Right lobe of liver (tissue), 6 donors: ENCODE measurements at regions not wholly inside any gene's neighbourhood (a gene's known extent, or its start where the extent isn't known, plus 50 kb on each side); places are given as distances from the start of the nearest gene placed in this dataset.

Experiments
- ATAC-seq, 4 donors: fragments of 200-7000 bp; cut with Tn5 transposase; one replicate each; pipeline ENCODE4 v1.9.1; 2020; ENCODE audit warnings: mild to moderate bottlenecking in 4 of 4, moderate library complexity in 4 of 4
- DNase-seq, 3 donors: peaks; one replicate each; pipeline ENCODE4 v3.0.0-alpha.2; 2020
- H3K27ac ChIP-seq, 3 donors: fragments of 200-600 bp; one replicate each; pipeline ENCODE4 v1.8.0; 2022
- H3K27me3 ChIP-seq, 2 donors: fragments of 200-600 bp; one replicate each; pipeline ENCODE4 v1.8.0; 2022
- H3K36me3 ChIP-seq, 4 donors: fragments of 200-600 bp; sonication (generic) in 1 of 4; one replicate each; pipeline versions ENCODE4 v1.5.1 to v1.8.0; 2017 to 2022; ENCODE audit warnings: control low read depth in 1 of 4
- H3K4me1 ChIP-seq, 4 donors: fragments of 200-600 bp; sonication (generic) in 1 of 4; one replicate each; pipeline versions ENCODE4 v1.5.1 to v1.8.0; 2017 to 2022; ENCODE audit warnings: control low read depth in 1 of 4
- H3K4me3 ChIP-seq, 3 donors: fragments of 200-600 bp; one replicate each; pipeline ENCODE4 v1.8.0; 2022
- H3K9me3 ChIP-seq, 4 donors: fragments of 200-600 bp; sonication (generic) in 1 of 4; one replicate each; pipeline versions ENCODE4 v1.5.1 to v1.8.0; 2017 to 2022; ENCODE audit warnings: control low read depth in 1 of 4
- POLR2A ChIP-seq: fragments of 450-650 bp; IDR thresholded peaks from one replicate; pipeline ENCODE4 v1.6.1; 2017; ENCODE audit warnings: antibody characterized with exemption, mild to moderate bottlenecking
- WGBS: methylation state at CpG from one replicate; pipeline ENCODE4 v1.1.6; 2018; ENCODE audit warnings: low coverage, low lambda C conversion rate; ENCODE audit not compliant: insufficient coverage; ENCODE audit errors: missing lambda C conversion rate; 5-methylcytosine and 5-hydroxymethylcytosine counted together
- intact Hi-C, 2 donors: fragments of 100-400 bp; cut with DNase I; formaldehyde crosslinking; loops; one replicate each; pipeline versions ENCODE4 v1.11.2 to v1.14.1; 2022
- TF ChIP-seq, protein P1 (sequence below), 4 donors: fragments of 200-600 bp in 3 of 4; fragments of 450-650 bp in 1 of 4; IDR thresholded peaks; one replicate each; pipeline versions ENCODE4 v1.5.1 to v1.8.0; 2016 to 2022; ENCODE audit warnings: antibody characterized with exemption in 4 of 4, mild to moderate bottlenecking in 2 of 4
- donor health status: DM: no; HTN: yes; CAD: no.
- donor health status: DM: no; HTN: no; CAD: no.
- donor health status: DM: no; HTN: no; CAD: no.
- donor health status: DM: no; HTN: yes; CAD: no.
- donor health status: DM: no; HTN: yes; CAD: no.

DNA sequence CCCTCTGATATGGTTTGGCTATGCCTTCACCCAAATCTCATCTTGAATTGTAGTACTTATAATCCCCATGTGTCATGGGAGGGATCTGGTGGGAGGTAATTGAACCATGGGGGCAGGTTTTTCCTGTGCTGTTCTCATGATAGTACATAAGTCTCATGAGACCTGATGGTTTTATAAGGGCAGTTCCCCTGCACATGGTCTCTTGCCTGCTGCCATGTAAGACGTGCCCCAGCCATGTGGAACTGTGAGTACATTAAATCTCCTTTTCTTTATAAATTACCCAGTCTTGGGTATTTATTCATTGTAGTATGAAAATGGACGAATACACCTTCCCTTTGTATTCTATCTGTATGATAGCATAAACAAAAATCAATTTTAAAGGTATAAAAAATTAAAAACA is 333.4 kb upstream of the FBXO33 start:
- H3K4me1 ChIP-seq, result no peaks in the 10 kb centered on the region
- no peak overlapping the region for H3K4me3 ChIP-seq
- ATAC-seq, result no peak
- H3K9me3 ChIP-seq, result no peaks in the 10 kb centered on the region
- H3K27me3 ChIP-seq, result no peaks in the 10 kb centered on the region
- no peak overlapping the region for H3K27ac ChIP-seq
- 37% methylated on average over 2 of the region's 2 CpGs for WGBS
- H3K36me3 ChIP-seq, result no peaks in the 10 kb centered on the region
- DNase-seq, result no peak
- intact Hi-C loops, result no loop called here
- TF ChIP-seq POLR2A, result no peak
- TF ChIP-seq, protein P1, sequence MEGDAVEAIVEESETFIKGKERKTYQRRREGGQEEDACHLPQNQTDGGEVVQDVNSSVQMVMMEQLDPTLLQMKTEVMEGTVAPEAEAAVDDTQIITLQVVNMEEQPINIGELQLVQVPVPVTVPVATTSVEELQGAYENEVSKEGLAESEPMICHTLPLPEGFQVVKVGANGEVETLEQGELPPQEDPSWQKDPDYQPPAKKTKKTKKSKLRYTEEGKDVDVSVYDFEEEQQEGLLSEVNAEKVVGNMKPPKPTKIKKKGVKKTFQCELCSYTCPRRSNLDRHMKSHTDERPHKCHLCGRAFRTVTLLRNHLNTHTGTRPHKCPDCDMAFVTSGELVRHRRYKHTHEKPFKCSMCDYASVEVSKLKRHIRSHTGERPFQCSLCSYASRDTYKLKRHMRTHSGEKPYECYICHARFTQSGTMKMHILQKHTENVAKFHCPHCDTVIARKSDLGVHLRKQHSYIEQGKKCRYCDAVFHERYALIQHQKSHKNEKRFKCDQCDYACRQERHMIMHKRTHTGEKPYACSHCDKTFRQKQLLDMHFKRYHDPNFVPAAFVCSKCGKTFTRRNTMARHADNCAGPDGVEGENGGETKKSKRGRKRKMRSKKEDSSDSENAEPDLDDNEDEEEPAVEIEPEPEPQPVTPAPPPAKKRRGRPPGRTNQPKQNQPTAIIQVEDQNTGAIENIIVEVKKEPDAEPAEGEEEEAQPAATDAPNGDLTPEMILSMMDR (IDR thresholded peaks at IDR 0.05), result no peak

DNA sequence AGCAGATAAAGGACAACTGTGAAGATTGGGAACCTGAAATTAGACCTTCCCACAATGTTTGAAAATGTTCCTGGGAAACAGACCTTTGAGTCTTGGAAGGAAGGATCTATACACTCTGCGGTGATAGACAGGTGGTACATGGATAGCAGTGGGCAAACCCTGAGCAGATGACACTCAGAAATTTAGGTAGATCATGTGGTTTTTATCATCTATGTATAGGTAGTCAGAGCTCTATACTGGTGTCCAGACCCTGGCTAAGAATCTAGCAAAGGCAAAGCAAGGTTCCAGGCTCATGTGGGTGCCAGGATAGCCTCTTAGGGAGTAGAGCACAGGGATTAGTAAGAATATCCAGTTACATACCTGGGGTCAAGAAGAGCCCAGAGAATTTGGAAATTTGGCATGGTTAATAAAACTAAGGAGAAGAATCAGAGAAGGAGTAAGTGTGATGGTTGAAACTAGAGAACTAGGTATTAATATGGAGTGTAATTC is 331.2 kb upstream of the FBXO33 start:
- TF ChIP-seq POLR2A, result no peak
- TF ChIP-seq, protein P1 (IDR thresholded peaks at IDR 0.05), result no peak
- intact Hi-C loops, result no loop called here

DNA sequence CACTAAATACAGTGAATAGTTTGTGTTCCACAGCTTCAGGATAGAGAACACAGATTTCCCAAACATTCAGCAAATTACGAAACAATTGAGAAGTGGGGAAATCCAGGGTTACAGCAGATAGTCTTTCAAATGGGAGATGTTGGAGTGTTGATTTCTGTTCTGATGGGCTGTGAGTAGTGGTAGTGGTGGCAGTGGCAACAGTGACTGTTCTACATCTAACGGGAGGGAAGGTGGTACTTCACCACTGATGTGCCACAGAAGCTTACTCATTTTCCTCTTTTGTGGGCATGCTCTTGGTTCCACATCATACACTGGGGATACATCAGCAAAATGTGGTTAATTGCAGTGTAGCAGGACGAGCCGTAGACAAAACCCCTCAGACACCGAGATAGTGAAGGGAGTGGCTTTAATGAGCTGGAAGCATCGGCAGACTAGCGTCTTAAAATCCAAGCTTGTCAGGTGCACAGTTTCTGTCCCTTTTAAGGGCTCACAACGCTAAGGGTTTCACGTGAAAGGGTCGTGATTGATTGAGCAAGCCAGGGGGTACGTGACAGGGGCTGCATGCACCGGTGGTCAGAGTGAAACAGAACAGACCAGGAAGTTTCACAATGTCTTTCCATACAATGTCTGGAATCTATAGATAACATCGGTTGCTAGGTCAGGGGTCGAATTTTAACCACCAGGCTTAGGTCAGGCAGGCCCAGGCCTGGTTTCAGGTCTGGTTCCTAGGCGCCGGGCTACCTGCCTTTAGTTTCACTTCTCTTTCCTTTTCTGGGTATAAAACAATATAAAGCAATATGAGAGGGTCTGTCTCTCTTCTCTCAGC is 330.6 kb upstream of the FBXO33 start:
- intact Hi-C loops, result no loop called here
- Histone ChIP-seq H3K9me3 (no peaks in the 10 kb centered on the region), H3K4me1 (no peaks in the 10 kb centered on the region), H3K4me3 (no peak overlapping the region), H3K27me3 (no peaks in the 10 kb centered on the region), H3K36me3 (no peaks in the 10 kb centered on the region), H3K27ac (no peak overlapping the region)
- DNase-seq (no peak), ATAC-seq (peak in 1 of 4 donors; percentile 30)
- TF ChIP-seq POLR2A, result no peak
- TF ChIP-seq, protein P1 (IDR thresholded peaks at IDR 0.05), result no peak
- 45% methylated on average over 12 of the region's 16 CpGs for WGBS

More for the DNA sequence above, 331.2 kb upstream of the FBXO33 start:
- DNase-seq (no peak), ATAC-seq (no peak)
- H3K27ac ChIP-seq, result no peak overlapping the region
- H3K27me3 ChIP-seq, result no peaks in the 10 kb centered on the region
- H3K4me1 ChIP-seq, result no peaks in the 10 kb centered on the region
- WGBS, result 100% methylated on average over 1 of the region's 1 CpG
- H3K9me3 ChIP-seq, result no peaks in the 10 kb centered on the region
- H3K36me3 ChIP-seq, result no peaks in the 10 kb centered on the region
- H3K4me3 ChIP-seq, result no peak overlapping the region

DNA sequence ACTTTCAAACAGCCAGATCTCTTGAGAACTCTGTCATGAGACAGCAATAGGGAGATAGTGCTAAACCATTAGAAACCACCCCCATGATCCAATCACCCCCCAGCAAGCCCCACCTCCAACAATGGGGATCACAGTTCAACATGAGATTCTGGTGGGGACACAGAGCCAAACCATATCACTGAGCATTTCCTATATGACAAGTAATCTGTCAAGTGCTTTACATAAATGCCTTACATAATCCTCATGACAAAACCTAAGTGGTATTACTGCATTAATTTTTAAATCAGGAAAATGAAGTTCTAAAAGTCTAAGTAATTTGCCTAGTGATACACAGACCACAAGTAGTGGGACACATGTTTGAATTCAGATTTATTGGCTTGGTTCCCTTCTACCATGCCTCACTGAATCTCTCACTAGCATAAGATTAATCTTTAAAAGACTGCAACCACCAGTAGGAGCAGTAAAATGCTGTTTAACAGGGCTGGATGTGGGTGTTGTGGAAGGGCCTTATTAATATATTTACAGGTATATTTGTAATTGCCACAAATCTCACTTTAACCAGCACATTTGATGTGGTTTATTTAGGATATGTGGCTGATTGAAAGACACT is 323.1 kb upstream of the FBXO33 start:
- no peak for TF ChIP-seq POLR2A
- TF ChIP-seq, protein P1 (IDR thresholded peaks at IDR 0.05), result no peak
- no peaks in the 10 kb centered on the region for H3K4me1 ChIP-seq
- H3K36me3 ChIP-seq, result no peaks in the 10 kb centered on the region
- no peak for ATAC-seq
- H3K27me3 ChIP-seq, result peaks cover 0 to 4% of the 10 kb centered on the region in 2 donors
- DNase-seq, result no peak
- no peaks in the 10 kb centered on the region for H3K9me3 ChIP-seq
- no peak overlapping the region for H3K27ac ChIP-seq
- no peak overlapping the region for H3K4me3 ChIP-seq
- intact Hi-C loops, result no loop called here
